ENCODE measurements at regions not wholly inside any gene's neighbourhood (a gene's known extent, or its start where the extent isn't known, plus 50 kb on each side); places are given as distances from the start of the nearest gene placed in this dataset.

- TF ChIP-seq CTCF (conservative IDR thresholded peaks at IDR 0.05) (no peak), ZFX (IDR thresholded peaks at IDR 0.05) (no peak)
These were observed 161.4 kb downstream of the ID4 start for GRCh38 chr6:19998541-19998940.

Data from C4-2B (cell line).